Esophagus muscularis mucosa (tissue), 4 donors: ENCODE measurements at regions not wholly inside any gene's neighbourhood (a gene's known extent, or its start where the extent isn't known, plus 50 kb on each side); places are given as distances from the start of the nearest gene placed in this dataset.

ENCODE experiments used
- DNase-seq: peaks from one replicate; pipeline ENCODE4 v3.0.0-alpha.2; 2017; ENCODE audit errors: extremely low spot score
- H3K27ac ChIP-seq, 4 donors: fragments of 200-600 bp; sonication (generic); replicated peaks in 1 of 4; 1 replicate in 3 of 4; 2 replicates in 1 of 4; pipeline ENCODE4 v1.5.1; 2016 to 2019; ENCODE audit warnings: mild to moderate bottlenecking in 1 of 4
- H3K27me3 ChIP-seq, 4 donors: fragments of 200-600 bp; sonication (generic); one replicate each; pipeline versions ENCODE4 v1.5.1 to v1.6.0; 2016 to 2019
- H3K36me3 ChIP-seq, 4 donors: fragments of 200-600 bp; sonication (generic); one replicate each; pipeline ENCODE4 v1.5.1; 2016 to 2019
- H3K4me1 ChIP-seq, 4 donors: fragments of 200-600 bp; sonication (generic); one replicate each; pipeline ENCODE4 v1.5.1; 2016 to 2019
- H3K4me3 ChIP-seq, 4 donors: fragments of 200-600 bp; sonication (generic); 1 replicate in 2 of 4; 2 replicates in 2 of 4; pipeline ENCODE4 v1.5.1; 2016 to 2019; ENCODE audit warnings: mild to moderate bottlenecking in 4 of 4, moderate library complexity in 1 of 4
- H3K9me3 ChIP-seq, 4 donors: fragments of 200-600 bp; sonication (generic); 1 replicate in 3 of 4; 2 replicates in 1 of 4; pipeline ENCODE4 v1.5.1; 2016 to 2019
- EP300 ChIP-seq: sonication (generic); formaldehyde crosslinking; IDR thresholded peaks from one replicate; pipeline ENCODE4 v1.6.1; 2017; ENCODE audit warnings: antibody characterized with exemption
- POLR2A ChIP-seq: fragments of 450-650 bp; IDR thresholded peaks from one replicate; pipeline ENCODE4 v1.6.1; 2017; ENCODE audit warnings: antibody characterized with exemption, moderate library complexity, mild to moderate bottlenecking, low read depth
- POLR2AphosphoS5 ChIP-seq, 2 donors: sonication (generic); formaldehyde crosslinking; IDR thresholded peaks; one replicate each; pipeline ENCODE4 v1.6.1; 2017; ENCODE audit warnings: antibody characterized with exemption in 2 of 2
- WGBS: methylation state at CpG from one replicate; pipeline ENCODE4 v1.1.5; 2018; 5-methylcytosine and 5-hydroxymethylcytosine counted together
- intact Hi-C: fragments of 100-400 bp; cut with DNase I; formaldehyde crosslinking; loops from one replicate; pipeline ENCODE4 v1.15.1; 2023
- TF ChIP-seq, protein P1 (sequence below), 3 experiments: fragments of 200-600 bp in 2 of 3; fragments of 450-650 bp in 1 of 3; sonication (generic) in 2 of 3; IDR thresholded peaks; one replicate each; pipeline ENCODE4 v1.5.1; 2017 to 2019; ENCODE audit warnings: antibody characterized with exemption in 3 of 3, mild to moderate bottlenecking in 2 of 3, moderate library complexity in 1 of 3

DNA sequence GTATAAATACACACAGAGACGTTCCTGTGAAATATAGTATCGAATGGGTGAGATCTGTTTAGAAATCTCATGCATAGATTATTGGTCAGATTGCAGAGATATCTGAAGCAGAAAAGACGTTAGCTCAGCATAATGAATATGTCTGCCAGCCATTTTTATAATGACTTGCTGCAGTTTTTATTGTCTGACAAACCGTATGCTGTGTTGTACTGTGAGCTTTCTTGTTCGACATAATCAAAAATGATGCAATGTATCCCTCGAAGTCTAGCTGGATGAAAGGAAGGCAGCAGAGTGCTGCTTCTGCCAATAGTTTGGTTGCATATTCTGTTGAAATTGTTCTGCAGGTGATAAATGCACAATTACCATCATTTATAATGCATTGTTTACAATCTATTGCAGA, 514.9 kb upstream of the ARRDC3 start:
- DNase-seq = no peak
- WGBS = 72% methylated on average over 6 of the region's 6 CpGs
- no peak for TF ChIP-seq POLR2A
- no peaks in the 10 kb centered on the region for H3K9me3 ChIP-seq
- H3K27ac ChIP-seq = no peak overlapping the region
- intact Hi-C loops = no loop called here
- no peaks in the 10 kb centered on the region for H3K36me3 ChIP-seq
- no peak overlapping the region for H3K4me3 ChIP-seq
- H3K27me3 ChIP-seq = no peaks in the 10 kb centered on the region
- H3K4me1 ChIP-seq = no peaks in the 10 kb centered on the region

DNA sequence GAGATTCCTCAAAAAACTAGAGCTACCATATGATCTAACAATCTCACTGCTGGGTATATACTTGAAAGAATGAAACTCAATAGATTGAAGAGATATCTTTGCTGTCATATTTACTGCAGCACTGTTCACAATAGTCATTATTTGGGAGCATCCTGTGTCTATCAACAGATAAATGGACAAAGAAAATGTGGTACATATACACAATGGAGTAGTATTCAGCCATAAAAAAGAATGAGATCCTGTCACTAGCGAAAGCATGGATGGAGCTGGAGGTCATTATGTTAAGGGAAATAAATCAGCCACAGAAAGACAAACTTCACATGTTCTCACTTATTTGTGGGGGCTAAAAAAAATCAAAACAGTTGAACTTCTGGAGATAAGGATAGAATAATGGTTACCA, 505.7 kb upstream of the ARRDC3 start:
- WGBS = 91% methylated on average over 1 of the region's 1 CpG
- Histone ChIP-seq H3K4me3 (no peak overlapping the region), H3K36me3 (no peaks in the 10 kb centered on the region), H3K27me3 (no peaks in the 10 kb centered on the region), H3K4me1 (no peaks in the 10 kb centered on the region), H3K9me3 (no peaks in the 10 kb centered on the region), H3K27ac (no peak overlapping the region)
- TF ChIP-seq EP300 (no peak), POLR2A (no peak), POLR2AphosphoS5 (IDR thresholded peaks at IDR 0.05) (no peak)
- TF ChIP-seq, protein P1, sequence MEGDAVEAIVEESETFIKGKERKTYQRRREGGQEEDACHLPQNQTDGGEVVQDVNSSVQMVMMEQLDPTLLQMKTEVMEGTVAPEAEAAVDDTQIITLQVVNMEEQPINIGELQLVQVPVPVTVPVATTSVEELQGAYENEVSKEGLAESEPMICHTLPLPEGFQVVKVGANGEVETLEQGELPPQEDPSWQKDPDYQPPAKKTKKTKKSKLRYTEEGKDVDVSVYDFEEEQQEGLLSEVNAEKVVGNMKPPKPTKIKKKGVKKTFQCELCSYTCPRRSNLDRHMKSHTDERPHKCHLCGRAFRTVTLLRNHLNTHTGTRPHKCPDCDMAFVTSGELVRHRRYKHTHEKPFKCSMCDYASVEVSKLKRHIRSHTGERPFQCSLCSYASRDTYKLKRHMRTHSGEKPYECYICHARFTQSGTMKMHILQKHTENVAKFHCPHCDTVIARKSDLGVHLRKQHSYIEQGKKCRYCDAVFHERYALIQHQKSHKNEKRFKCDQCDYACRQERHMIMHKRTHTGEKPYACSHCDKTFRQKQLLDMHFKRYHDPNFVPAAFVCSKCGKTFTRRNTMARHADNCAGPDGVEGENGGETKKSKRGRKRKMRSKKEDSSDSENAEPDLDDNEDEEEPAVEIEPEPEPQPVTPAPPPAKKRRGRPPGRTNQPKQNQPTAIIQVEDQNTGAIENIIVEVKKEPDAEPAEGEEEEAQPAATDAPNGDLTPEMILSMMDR (IDR thresholded peaks at IDR 0.05) = no peak
- intact Hi-C loops = no loop called here
- no peak for DNase-seq

DNA sequence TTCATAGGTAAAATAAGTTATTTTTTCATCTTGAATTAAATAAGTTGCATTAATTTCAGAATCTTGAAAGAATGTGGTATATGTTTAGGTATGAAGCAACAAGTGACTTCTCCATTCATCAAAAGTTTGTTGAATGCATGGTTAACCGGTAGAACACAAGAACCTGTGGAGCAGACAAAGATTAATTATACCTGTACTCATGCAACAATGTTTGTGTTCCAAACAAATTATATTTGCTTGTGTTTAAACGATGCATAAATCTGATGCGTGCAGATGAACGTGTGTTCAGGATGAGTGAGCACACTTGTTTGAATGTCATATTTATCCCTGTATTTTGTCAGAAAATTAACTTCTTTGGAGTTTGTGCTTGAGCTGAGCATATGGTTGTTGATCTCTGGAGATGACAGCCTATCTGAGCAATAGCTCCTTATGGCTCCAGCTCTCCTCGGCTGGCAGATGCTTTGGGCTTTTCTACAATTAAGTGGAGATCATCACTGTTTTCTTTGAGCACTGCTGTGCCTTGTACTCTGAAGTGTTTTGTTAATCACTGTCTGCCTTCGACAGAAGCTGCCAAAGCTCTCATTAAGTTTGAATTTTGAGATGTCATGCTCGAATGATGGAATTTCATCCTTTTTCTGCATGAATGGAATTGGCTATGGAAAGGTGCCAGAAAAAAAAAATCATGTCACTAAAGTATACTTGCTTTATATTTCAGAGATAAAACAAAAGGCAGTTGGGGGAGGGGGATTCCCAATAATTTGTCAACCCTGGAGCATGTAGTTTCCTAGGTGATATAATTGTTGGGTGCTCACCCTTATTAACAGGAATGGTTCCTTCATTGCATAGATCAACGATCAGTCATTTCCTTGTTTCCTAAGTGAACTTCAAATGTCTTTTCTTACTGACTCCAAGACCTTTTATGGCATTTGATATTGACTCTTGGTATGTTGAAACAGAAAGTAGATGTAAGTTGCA, 502.5 kb upstream of the ARRDC3 start:
- no peak for DNase-seq
- 62% methylated on average over 8 of the region's 8 CpGs for WGBS
- H3K27me3 ChIP-seq = no peaks in the 10 kb centered on the region
- TF ChIP-seq, protein P1 (IDR thresholded peaks at IDR 0.05) = no peak
- no peak for TF ChIP-seq POLR2AphosphoS5 (IDR thresholded peaks at IDR 0.05)
- TF ChIP-seq POLR2A = no peak
- no peak for TF ChIP-seq EP300
- H3K36me3 ChIP-seq = no peaks in the 10 kb centered on the region
- no peaks in the 10 kb centered on the region for H3K9me3 ChIP-seq
- no peak overlapping the region for H3K4me3 ChIP-seq
- intact Hi-C loops = no loop called here
- H3K4me1 ChIP-seq = no peaks in the 10 kb centered on the region
- no peak overlapping the region for H3K27ac ChIP-seq

DNA sequence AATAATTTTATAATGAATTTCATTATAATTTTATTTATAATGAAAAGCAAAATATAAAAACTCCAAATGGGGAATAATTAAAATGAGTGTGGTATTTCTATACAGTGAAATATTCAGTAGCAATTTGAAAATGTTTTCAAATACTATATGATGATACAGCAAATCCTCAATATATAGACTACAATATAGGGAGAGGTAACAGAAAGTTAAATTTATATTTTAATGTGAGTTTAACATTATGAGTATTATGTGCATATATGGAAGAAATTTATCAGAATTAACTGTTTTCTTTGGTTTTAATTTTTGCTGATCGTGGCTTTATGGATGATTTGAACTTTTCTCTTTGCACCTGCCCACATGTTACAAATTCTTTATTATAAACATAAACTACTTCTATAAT, 500.9 kb upstream of the ARRDC3 start:
- H3K4me3 ChIP-seq = no peak overlapping the region
- 82% methylated on average over 1 of the region's 1 CpG for WGBS
- no peaks in the 10 kb centered on the region for H3K9me3 ChIP-seq
- H3K36me3 ChIP-seq = no peaks in the 10 kb centered on the region
- H3K27me3 ChIP-seq = no peaks in the 10 kb centered on the region
- no peaks in the 10 kb centered on the region for H3K4me1 ChIP-seq
- TF ChIP-seq, protein P1 (IDR thresholded peaks at IDR 0.05) = no peak
- TF ChIP-seq POLR2AphosphoS5 (IDR thresholded peaks at IDR 0.05) (no peak), EP300 (no peak), POLR2A (no peak)
- no peak for DNase-seq
- H3K27ac ChIP-seq = no peak overlapping the region
- intact Hi-C loops = no loop called here

DNA sequence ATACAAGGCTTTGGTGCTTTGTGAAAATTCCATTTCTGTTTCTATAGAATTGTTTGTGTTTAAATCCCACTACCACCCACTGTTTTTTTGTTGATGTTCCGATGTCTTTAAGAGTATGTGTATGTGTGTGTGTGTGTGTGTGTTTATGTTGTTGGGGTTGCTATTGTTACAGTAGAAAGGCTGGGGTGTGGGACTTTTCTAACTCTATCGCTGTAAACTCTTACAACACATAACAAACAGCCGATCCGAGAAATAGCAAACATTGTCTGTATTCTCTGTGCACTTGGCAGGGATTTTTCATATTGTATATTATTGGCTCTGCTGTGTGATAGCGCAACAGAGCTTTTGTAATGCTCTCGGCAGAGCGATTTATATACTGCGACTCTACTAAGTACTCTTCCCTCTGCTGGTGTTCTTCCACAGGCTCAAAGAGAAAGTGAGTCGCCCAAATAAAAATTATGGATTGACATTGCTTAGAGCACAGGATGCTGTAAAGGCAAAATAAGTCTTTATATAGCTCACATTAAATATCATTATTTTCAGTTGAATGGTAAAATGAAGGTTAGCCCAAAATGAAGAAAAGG, 492.2 kb upstream of the ARRDC3 start:
- no peak for TF ChIP-seq EP300
- no peak for TF ChIP-seq POLR2AphosphoS5 (IDR thresholded peaks at IDR 0.05)
- TF ChIP-seq, protein P1 (IDR thresholded peaks at IDR 0.05) = no peak
- TF ChIP-seq POLR2A = no peak
- no peak for DNase-seq
- Histone ChIP-seq H3K36me3 (no peaks in the 10 kb centered on the region), H3K9me3 (no peaks in the 10 kb centered on the region), H3K27ac (no peak overlapping the region), H3K4me3 (no peak overlapping the region), H3K4me1 (no peaks in the 10 kb centered on the region), H3K27me3 (no peaks in the 10 kb centered on the region)
- WGBS = 83% methylated on average over 9 of the region's 9 CpGs
- intact Hi-C loops = no loop called here
